Cardiac muscle cell (in vitro differentiated cells and primary cell): ENCODE measurements at regions not wholly inside any gene's neighbourhood (a gene's known extent, or its start where the extent isn't known, plus 50 kb on each side); places are given as distances from the start of the nearest gene placed in this dataset.
A peak's percentile ranks its signal among the peaks of the same experiment; 100 is the strongest.

Source experiments
- DNase-seq, 2 donors: peaks; one replicate each; pipeline versions ENCODE4 v3.0.0 to v3.0.0-alpha.2; 2010 to 2017; ENCODE audit warnings: low read depth in 1 of 2, low spot score in 1 of 2
- H3K27ac ChIP-seq: fragments of 200-600 bp; sonication (generic); 2 replicates; pipeline ENCODE4 v1.5.1; 2016
- H3K27me3 ChIP-seq: fragments of 200-600 bp; sonication (generic); 2 replicates; pipeline ENCODE4 v1.6.0; 2016; ENCODE audit warnings: control low read depth
- H3K36me3 ChIP-seq: fragments of 200-600 bp; sonication (generic); 2 replicates; pipeline ENCODE4 v1.5.1; 2016; ENCODE audit warnings: control low read depth
- H3K4me1 ChIP-seq: fragments of 200-600 bp; sonication (generic); 2 replicates; pipeline ENCODE4 v1.8.1; 2017; ENCODE audit warnings: low read depth, mild to moderate bottlenecking, mixed run types
- H3K4me3 ChIP-seq: fragments of 200-600 bp; sonication (generic); 2 replicates; pipeline ENCODE4 v1.5.1; 2016; ENCODE audit warnings: mild to moderate bottlenecking
- H3K9me3 ChIP-seq: fragments of 200-600 bp; sonication (generic); 2 replicates; pipeline ENCODE4 v1.5.1; 2017; ENCODE audit warnings: low read depth, mild to moderate bottlenecking, control low read depth
- CTCF ChIP-seq: IDR thresholded peaks from 2 replicates; pipeline ENCODE4 v1.5.1; 2012; ENCODE audit warnings: low read depth, mild to moderate bottlenecking, low read length

GRCh38 chr2:144143294-144144151 lies 376.4 kb downstream of the ZEB2 start:
- Histone ChIP-seq H3K27me3 (no peaks in the 10 kb centered on the region), H3K36me3 (no peaks in the 10 kb centered on the region), H3K9me3 (no peaks in the 10 kb centered on the region), H3K27ac (no peak overlapping the region), H3K4me3 (no peak overlapping the region), H3K4me1 (peaks cover 5% of the 10 kb centered on the region)
- no peak for DNase-seq
- TF ChIP-seq CTCF, result no peak

DNA sequence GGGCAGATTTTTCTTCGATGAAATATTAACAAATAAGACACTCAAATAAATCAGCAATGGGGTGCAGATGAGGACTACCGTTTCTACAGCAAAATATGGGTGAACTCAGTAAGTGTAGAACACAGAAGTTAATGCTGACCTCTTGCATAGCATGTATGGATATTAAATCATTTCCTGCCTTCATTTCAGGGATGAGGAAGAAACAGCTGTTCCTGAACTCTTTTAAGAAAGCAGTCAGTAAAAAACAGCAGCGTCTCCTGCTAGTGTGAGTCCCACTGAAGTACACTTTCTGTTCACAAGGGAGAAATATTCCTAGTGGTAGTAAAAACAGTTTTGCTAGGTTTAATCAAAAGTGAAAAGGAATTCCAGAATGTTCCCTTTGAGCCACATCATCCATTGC lies 379.0 kb downstream of the ZEB2 start:
- no peak for TF ChIP-seq CTCF
- no peak overlapping the region for H3K4me3 ChIP-seq
- H3K9me3 ChIP-seq, result no peaks in the 10 kb centered on the region
- DNase-seq, result peak in 1 of 2 donors; percentile 31
- H3K36me3 ChIP-seq, result no peaks in the 10 kb centered on the region
- no peaks in the 10 kb centered on the region for H3K27me3 ChIP-seq
- no peak overlapping the region for H3K27ac ChIP-seq
- H3K4me1 ChIP-seq, result peaks cover 10% of the 10 kb centered on the region

GRCh38 chr2:144137705-144138428 lies 382.1 kb downstream of the ZEB2 start:
- TF ChIP-seq CTCF, result no peak
- Histone ChIP-seq H3K36me3 (no peaks in the 10 kb centered on the region), H3K4me3 (no peak overlapping the region), H3K27me3 (no peaks in the 10 kb centered on the region), H3K9me3 (no peaks in the 10 kb centered on the region), H3K27ac (no peak overlapping the region), H3K4me1 (peaks cover 10% of the 10 kb centered on the region)
- no peak for DNase-seq

DNA sequence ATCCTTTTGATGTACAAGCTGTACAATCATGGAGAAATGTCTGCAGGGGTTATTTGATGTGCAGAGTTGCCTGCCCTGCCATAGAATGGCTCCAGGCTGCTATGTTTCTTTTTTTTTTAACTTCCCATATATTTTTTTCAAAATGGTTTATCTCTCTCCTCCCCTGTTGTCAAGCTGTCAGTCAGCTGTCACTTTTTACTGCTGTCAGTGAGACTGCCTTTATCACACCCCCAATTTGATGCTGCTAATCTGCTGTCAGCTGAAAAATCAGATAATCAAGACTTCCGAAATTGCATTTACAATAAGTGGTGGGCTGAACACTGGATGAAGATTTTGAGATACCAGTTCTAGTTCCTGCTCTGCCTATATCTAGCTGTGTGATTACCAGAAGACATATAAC lies 382.6 kb downstream of the ZEB2 start:
- H3K4me3 ChIP-seq, result no peak overlapping the region
- H3K27ac ChIP-seq, result no peak overlapping the region
- H3K36me3 ChIP-seq, result no peaks in the 10 kb centered on the region
- no peak for DNase-seq
- no peak for TF ChIP-seq CTCF
- no peaks in the 10 kb centered on the region for H3K27me3 ChIP-seq
- peaks cover 10% of the 10 kb centered on the region for H3K4me1 ChIP-seq
- no peaks in the 10 kb centered on the region for H3K9me3 ChIP-seq

DNA sequence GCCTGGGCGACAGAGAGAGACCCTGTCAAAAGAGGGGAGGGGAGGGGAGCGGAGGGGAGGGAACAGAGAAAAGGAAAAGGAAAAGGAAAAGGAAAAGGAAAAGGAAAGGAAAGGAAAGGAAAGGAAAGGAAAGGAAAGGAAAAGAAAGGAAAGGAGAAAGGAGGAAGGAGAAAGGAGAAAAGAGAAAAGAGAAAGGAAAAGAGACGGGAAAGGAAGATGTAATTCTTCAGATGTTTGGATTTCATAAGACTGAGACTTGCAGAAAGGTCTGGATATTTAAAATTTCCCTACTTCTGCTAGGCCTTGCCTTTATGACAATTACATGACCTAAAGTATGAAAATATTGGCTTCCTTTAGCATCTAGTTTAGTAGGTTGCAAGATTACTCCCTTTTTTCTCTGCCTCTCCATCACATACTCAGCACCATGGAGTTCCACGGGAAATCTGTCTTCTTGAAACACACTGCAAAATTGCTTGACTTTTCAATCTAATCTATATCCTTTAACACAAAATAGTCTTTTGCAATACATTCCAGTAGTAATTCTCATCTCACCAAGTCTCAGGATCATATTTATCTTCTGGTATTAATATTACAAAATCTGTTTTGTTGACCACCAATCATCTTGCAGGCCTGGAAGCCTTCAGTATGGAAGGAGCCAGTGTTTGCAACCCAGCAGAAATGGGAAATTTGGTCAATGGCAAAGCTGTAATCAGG lies 383.5 kb downstream of the ZEB2 start:
- no peak for DNase-seq
- no peaks in the 10 kb centered on the region for H3K36me3 ChIP-seq
- no peaks in the 10 kb centered on the region for H3K9me3 ChIP-seq
- no peak for TF ChIP-seq CTCF
- H3K27ac ChIP-seq, result no peak overlapping the region
- no peaks in the 10 kb centered on the region for H3K27me3 ChIP-seq
- H3K4me1 ChIP-seq, result peaks cover 10% of the 10 kb centered on the region
- H3K4me3 ChIP-seq, result no peak overlapping the region
